GM19239 (cell line): ENCODE measurements at regions not wholly inside any gene's neighbourhood (a gene's known extent, or its start where the extent isn't known, plus 50 kb on each side); places are given as distances from the start of the nearest gene placed in this dataset.
A peak's percentile ranks its signal among the peaks of the same experiment; 100 is the strongest.
"Not testable (repeated sequence)": the region's sequence is repeated elsewhere in the genome, so short reads cannot be mapped to it uniquely, and the experiment has no call there.

Experiments used
- DNase-seq: peaks from one replicate; pipeline ENCODE4 v3.0.0; 2011; ENCODE audit warnings: low spot score; ENCODE audit not compliant: insufficient read length
- FAIRE-seq: peaks from 2 replicates; lab custom pipeline; 2011; peaks lifted over from hg19 to GRCh38; lab: Jason Lieb, UNC

DNA sequence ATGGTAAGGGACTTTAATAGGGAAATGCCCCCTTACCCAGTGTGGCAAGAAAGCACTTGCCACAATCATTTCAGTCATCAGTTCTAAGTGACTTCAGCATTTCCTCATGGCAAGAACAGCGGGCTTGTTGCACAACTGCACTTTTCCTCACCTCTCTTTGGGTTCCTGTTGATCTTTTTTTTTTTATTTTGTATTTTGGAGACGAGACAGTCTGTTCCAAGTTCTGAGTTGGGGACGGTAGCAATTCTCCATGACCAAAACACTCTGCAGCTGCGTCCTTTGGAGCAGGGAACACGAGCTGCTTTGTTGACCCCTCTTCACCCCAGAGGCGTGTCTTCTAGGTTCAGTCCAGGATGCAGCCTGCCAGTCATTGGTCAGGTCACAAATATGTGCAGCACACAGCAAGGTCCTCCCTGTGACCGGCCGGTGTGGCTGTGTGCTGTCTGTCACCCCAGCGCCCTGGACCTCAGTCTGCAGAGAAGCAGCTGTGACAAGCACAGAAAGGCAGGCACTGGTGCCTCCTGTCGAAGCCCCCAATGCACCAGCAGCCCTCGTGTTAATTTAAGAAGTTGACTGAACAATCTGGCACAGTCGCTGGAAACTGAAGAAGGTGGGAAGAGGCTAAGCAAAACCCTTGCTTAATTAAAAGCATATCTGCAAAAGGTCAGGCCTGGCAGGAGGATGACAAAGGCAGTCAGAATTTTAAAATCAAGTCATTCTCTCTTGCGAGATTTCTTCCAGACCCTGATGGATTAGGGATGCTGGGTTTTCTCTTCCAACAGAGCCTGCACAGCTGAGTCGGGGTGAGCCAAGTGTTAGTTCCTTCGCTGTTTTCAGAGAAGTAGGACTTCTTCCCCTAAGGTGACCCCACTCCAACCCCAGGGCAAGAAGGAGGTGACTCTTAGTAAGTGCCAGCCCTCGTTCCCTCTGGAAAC is 96.7 kb upstream of the COPS8 start:
- FAIRE-seq (no peak), DNase-seq (no peak)

DNA sequence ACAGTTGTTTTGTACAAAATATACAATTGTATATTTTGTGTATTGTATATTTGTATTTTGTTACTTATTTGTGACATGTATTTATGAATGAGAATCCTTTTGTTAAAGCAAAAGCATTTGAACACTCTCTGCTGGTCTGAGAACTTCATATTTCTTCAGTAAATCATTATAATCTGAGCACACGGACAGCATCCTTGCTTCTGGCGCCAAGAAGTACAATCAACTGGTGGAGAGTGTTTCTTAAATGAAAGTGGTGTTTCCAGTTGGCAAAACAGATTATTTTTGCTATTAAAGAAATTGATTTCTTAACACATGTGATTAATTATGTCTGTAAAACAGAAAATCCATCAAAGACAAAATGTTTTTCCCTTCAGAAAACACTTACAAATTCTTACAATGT is 95.1 kb upstream of the COPS8 start:
- DNase-seq, result no peak
- no peak for FAIRE-seq

DNA sequence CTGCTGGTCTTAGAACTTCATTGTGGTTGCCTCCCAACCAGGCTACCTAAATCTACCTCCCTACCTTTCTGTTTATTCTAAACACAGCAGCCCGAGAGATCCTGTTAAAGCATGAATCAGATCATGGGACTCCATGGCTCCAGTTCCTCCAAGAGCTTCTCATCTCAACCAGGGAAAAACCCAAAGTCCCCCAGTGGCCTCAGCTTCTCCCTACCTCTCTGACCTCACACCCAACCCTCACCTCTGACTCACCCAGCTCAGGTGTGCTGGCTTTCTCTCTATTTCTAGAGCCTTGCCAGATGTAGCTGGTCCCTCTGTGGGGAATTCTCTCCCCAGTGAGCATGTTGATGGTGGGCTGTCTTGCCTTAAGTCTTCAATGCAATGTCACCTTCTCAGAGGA is 93.8 kb upstream of the COPS8 start:
- FAIRE-seq, result no peak

DNA sequence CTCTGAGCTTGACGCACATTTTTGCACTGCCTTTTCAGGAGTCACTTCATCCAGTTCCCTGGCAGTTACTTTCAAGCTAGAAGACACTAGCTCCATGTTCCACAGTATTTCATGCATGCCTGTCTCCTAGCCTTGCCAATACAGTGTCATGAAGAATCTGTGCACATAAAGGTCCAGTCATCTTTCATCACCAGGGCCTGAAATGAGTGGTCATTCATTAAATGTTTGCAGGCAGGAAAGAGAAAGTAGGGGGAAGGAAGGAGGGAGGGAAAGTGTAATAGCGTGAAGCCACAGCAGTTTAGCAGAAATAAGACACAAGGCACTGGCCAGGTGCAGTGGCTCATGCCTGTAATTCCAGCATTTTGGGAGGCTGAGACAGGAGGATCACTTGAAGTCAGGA is 92.4 kb upstream of the COPS8 start:
- no peak for DNase-seq
- FAIRE-seq, result no peak

More for the DNA sequence above, 93.8 kb upstream of the COPS8 start:
- no peak for DNase-seq

DNA sequence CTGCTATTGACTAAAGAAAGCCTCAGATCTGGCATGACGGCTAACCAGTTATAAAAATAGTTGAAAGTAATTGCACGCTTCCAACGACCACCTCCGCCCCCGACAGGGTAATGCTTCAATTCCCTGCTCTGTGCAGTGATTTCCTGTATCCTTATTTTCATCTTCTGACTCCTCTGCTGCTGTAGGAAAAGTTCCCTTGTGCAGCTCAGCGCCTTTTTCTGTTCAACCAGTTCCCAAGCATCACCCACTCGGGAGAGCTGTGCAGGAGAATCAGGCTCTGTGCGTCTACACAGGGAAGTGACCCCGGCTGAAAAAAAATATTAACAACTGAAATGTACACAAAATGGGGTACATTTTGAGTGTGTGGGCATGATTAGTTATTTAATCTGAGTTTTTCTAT is 91.3 kb upstream of the COPS8 start:
- no peak for FAIRE-seq
- no peak for DNase-seq

DNA sequence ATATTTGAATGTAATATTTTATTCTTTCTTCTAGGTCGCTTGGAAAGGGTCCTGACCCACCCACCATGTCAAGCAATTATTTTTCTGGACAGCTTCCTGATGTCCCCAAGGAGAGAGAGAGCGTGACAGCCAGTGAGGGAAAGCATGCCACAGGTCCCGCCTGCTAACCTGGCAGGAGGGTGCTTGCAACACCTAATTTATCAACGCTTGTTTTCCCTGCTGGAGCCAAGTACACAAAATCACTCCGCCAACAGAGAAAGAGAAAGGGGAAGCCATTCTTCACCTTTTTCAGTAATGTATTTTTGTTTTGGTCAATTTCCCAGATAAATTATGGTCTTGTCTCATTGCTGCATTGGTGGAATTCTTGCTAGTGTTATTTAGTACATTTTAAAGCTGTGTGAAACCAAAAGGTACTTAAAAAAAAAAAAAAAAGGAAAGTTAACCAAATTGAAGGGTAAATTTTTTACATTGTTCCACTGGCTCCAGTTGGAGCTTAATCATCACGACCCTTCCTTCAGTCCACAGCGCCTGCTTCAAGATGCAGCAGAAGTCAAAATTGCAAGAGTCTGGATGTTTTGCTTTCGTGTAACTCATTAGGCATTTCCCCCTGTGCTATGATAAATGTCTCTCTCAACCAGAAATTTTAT is 88.5 kb upstream of the COPS8 start:
- DNase-seq, result no peak
- no peak for FAIRE-seq

DNA sequence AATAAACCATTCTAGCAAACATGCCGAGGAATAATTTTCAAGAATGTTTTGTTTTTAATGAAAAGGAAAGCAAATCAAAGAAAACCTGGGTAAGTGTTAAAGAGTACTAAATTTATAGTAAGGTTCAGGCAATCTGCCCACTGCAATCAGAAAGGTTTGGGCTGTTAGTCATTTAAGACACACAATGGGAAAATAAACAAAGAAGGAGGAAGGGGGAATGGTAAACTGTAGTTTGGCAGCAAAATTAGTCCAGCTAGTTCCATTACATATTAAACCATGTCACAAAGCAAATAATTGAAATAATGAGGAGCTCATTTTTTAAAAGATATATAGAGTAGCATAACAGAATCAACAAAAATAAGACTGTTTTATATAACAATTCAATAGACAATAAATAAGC is 87.5 kb upstream of the COPS8 start:
- DNase-seq, result no peak
- FAIRE-seq, result no peak

DNA sequence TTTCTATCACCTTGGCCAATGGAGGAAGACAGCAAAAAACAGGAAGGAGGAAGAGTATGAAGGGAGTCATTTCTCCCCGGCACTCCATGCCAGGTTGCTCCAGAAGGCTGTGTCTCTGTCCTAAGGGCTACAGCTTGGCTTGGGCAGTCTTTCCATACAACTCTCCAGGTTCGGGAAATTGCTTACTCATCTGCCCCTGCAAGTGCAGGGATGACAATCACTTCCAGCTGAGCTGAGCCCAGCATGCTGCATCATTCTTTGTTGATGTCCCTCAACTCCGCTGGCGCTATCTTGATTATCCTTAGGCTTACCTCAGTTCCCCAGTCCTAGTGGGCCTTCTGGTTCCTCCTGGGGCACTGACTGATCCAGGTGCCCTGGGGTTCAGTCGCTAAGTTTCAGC is 86.9 kb upstream of the COPS8 start:
- DNase-seq (no peak), FAIRE-seq (no peak)

DNA sequence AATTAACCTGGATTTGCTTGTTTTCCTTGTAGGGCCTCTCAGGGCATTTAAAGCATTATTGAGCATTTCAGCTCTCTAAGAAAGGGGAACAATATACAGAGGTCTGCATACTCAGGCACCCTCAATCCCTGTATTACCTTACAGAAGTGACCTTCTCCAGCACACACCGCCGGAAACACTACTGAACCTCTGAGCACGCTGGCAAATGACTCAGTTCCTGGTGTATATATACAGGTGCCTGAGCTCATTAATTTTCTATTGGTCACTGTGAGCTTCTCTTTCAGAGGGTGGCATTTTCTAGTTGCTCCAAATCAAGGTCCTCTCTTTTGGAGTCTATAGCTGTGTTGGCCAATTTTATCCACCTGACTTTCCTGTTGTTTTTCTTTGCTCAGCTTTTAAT is 85.2 kb upstream of the COPS8 start:
- no peak for FAIRE-seq
- DNase-seq, result no peak

DNA sequence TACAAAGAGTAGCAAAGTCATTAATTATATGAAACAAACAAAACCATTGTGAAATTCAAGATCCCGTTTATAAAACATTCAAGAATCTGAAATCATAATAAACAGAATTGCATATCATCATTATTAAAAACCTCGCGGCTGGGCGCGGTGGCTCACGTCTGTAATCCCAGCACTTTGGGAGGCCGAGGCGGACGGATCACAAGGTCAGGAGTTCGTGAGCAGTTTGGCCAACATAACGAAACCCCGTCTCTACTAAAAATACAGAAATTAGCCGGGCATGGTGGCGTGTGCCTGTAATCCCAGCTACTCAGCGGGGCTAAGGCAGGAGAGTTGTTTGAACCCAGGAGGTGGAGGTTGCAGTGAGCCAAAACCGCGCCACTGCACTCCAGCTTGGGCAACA is 80.3 kb upstream of the COPS8 start:
- not testable (repeated sequence) for DNase-seq, FAIRE-seq

DNA sequence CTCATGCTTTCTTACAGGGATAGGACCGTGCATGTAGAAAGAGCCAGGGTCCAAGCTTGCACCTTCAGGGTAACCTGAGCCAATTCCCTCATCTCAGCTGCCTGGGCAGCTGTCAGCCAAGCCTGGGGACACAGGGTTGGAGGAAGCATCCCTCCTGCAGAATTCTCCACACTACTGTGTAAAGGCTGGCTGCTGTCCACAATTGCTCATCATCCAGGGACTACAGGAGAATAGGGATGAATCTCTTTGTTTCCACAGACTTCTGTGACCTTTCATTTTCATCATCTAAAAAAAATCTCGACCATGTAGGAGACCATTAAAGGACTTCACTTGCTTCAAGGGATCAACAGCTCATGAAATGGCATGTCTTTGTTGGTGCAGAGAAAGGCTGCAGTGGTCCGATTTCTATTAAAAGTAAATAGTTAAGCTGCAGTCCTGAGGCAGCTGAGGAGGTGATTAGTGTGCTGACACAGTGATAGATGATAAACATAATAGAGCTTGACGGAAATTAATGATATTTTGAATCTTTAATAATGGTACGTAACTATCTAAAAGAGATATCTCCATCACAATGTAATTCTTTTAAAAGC is 74.4 kb upstream of the COPS8 start:
- FAIRE-seq (no peak), DNase-seq (no peak)

DNA sequence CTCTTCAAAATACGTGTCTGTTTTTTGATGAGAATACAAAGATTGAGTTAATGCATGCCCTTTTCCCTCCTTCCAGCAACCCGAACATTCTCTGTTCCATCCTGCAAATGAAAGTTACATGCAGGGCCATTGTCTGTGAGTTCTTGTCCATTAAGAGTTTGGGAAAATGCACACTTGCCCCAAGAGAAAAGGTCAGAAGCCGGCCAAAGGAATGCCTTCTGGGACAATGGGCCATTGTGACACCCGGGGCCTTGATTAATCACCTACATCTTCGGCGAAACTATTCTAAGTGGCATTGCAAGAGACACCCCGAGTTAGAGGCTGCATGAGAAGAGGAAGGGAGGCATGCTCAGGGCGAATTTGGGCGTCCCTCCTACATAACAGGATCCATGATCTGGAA is 73.7 kb upstream of the COPS8 start:
- no peak for FAIRE-seq
- no peak for DNase-seq

DNA sequence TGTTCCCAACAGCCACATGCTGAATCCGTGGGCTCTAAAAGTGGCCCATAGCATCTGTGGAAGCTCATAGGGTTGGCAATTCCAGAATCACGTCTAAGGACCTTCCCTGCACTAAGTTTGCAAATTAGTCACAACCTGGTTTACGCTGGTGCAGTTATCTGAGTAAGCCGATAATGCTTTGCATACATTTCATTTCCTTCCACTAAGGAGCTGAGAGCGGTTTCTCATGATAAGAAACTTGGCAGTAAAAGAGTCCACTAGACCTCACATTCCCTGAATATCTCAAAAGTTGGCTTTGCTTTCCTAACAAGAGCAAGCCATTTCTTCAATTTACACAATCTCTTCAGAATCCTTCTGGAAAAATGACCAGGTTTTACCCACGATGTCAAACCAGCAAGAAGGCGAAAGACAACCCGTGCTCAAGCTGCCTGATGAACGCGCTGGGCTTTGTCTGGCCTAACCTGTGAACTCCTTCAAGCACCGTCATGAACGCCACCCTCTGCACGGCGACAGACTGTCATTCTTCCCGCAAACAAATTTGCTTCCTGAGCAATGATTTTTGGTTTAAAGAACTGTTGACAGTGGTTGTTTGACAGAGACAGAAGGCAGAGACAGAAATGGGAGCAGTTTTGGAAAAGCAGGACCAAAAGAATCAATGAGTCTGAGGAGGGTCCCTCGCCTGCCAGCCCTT is 73.0 kb upstream of the COPS8 start:
- no peak for DNase-seq
- no peak for FAIRE-seq

DNA sequence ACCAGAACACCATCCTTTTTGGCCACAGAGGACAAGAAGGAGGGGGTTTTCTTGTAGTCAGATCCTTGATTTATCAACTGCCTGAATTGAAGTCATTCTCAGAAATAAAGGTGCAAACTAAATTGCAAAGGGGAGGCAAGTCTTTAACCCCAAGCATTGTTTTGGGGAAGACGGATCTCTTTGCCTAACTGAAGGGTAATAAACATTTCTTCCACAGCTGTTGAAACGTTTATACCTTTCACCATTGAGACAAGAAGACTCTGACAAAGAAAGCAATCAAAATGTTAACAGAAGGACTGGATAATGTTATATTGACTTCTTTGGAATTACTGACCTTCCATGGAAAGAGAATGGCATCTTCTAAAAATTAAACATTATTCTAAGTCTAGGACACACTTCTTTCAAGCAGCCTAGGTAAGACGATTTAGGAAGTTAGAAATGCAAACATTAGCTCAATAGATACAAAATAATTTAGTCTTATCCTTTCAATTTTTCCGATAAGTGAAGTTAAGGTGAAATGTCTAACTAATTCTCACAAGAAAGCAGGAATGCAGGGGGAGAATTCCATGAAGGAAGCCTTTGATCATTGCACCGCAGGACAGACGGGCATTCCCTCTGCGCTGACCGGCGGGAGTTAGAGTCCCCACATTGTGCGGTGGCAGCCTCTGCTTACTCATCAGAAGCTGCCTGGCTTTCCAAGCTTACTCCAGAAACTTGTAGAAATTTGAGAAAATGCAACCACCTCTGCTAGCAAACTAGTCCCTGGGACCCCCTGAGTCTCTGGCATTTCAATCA is 69.4 kb upstream of the COPS8 start:
- FAIRE-seq, result no peak

DNA sequence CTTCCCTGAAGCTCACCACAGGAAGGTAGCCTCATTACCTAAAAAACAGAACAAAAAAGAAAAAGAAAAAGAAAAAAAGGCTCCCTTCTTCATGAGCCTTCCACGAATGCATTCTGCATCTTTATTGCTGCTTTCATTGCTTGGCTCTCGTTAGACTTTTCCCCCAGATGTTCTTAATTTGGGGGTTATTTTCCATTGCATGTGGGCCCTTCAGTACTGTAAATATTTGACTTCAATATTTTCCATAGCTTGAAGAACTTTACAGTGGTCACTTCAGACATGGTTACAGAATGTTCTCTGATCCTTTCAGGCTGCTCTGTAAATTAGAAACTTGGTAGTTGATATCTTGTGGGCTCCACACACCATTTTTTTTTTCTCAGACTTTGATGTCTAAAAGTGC is 65.6 kb upstream of the COPS8 start:
- DNase-seq (no peak), FAIRE-seq (no peak)

More for the DNA sequence above, 69.4 kb upstream of the COPS8 start:
- no peak for DNase-seq

DNA sequence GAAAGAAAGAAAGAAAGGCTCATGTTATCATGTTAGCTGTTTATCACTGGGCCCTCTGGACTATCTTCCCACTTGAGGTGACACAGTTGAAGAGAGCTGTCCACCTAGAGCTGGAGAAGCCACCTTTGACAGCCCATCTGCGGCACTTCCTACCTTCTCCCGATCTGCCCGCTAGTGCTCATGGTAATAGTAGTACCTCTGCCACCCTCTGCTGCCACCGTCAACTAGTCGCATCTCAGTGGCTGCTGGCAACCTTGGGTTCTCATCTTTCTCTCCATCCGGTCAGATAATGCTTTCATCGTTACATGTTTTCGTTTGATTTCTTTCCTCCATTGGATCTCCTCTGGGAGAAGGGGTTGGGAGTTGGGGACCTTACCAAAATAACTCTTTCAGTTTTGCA is 63.2 kb upstream of the COPS8 start:
- no peak for FAIRE-seq
- no peak for DNase-seq

DNA sequence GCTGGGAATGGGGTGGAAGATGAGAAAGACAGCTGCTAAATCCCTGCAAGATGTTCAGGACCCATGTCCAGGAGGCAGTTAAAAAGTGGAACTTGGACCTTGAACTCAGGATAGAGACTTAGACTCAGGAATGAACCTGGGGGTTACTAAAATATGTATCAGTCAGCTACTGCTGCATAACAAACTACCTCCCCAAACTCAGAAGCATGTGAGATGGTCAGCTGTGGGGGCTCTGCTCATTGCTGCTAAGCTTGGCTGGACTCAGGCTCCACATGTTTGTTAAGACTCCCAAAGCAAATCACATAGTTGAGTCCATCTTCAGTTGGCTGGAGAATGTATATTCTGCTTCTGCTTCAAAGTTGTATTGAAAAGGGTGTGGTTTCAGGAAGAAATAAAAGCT is 61.4 kb upstream of the COPS8 start:
- FAIRE-seq (no peak), DNase-seq (no peak)

DNA sequence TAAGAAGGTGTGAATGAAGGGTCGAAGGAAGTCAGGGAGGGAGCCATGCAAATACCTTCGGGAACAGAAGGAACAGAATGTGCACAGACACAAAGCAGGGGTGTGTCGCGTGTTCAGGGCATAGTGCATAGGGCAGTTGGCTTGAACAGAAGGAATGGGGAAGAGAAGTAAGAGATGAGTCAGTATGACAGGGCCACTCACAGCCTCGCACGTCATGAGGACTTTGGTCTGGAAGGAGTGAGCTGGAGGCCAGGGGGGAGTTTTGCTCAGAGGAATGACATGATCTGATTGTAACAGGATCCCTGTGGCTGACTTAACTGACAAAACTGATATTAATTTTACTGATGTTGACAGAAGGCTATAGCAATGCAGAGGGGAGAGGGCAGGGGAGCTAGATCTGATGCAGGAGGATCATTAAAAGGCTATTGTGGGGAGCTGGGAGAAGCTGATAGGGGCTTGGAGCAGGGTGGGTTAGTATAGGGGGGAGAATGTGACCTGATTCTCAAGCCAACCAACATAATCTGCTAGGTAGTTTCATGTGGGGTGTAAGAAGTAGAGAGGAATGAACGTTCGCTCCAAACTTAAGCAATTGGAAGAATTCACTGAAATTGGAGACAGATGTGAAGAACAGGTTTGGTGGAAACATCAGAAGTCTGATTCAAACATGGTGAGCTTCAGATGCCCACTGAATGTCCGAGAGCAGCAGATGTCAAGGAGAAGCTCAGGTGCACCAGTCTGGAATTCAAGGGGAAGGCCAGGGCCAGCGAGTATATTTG is 60.4 kb upstream of the COPS8 start:
- DNase-seq (no peak), FAIRE-seq (no peak)

DNA sequence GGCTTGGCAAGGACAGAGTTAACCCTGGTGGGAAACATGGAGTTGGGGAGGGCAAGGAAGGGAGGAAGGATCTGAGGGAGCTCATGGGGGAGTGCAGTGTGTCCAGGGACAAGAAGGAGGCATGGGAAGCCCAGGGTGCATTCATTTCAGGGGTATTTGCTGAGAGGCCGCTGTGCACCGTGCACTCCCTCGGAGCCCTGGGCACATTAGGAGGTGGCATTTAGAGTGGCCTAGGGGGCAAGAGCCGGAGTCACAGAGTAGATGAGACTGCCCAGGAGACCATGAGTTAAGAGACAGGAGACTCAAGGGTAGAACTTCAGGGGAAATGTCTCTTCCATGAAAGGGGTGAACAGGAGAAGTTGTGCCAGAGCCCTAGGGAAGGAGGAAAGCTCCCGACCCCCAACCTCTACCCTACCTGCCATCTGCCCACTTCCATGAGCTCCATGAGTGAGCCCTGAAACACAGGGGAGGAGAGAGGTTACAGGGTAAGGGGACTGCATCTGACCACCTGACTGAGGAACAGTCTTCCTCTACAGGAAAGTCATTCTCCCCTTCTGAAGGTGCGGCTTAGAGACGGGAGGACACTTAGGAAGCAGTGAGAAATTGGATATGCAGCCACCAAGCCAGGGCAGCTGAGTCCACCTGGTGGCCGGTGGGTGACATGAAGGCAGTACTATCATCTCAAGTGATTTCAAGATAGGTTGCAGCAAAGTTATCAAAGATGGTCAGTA is 58.5 kb upstream of the COPS8 start:
- FAIRE-seq, result peak; percentile 82
- DNase-seq, result peak; percentile 9
